ENCODE measurements at regions not wholly inside any gene's neighbourhood (a gene's known extent, or its start where the extent isn't known, plus 50 kb on each side); places are given as distances from the start of the nearest gene placed in this dataset.

- H3K27ac ChIP-seq, result no peak overlapping the region
- no peaks in the 10 kb centered on the region for H3K36me3 ChIP-seq
- H3K27me3 ChIP-seq, result no peaks in the 10 kb centered on the region
- intact Hi-C loops (cut with DNase I), result no loop called here
- no peak for DNase-seq (ENCODE audit: extremely low spot score in 2 of 2)
- H3K4me3 ChIP-seq, result no peak overlapping the region
- H3K9me3 ChIP-seq, result no peaks in the 10 kb centered on the region
- TF ChIP-seq POLR2AphosphoS5 (IDR thresholded peaks at IDR 0.05; ENCODE audit: insufficient read depth in 1 of 2, low read depth in 1 of 2) (no peak), CTCF (IDR thresholded peaks at IDR 0.05) (no peak), POLR2A (IDR thresholded peaks at IDR 0.05) (no peak)
- no peaks in the 10 kb centered on the region for H3K4me1 ChIP-seq
These were observed 816.1 kb upstream of the IGFBP7 start for GRCh38 chr4:57926311-57926710.

GRCh38 chr4:57924951-57925350, 814.8 kb upstream of the IGFBP7 start:
- Histone ChIP-seq H3K27me3 (no peaks in the 10 kb centered on the region), H3K9me3 (no peaks in the 10 kb centered on the region), H3K27ac (no peak overlapping the region), H3K36me3 (no peaks in the 10 kb centered on the region), H3K4me3 (no peak overlapping the region), H3K4me1 (no peaks in the 10 kb centered on the region)
- no peak for TF ChIP-seq CTCF (IDR thresholded peaks at IDR 0.05)
- TF ChIP-seq POLR2AphosphoS5 (IDR thresholded peaks at IDR 0.05; ENCODE audit: insufficient read depth in 1 of 2, low read depth in 1 of 2), result no peak
- TF ChIP-seq POLR2A (IDR thresholded peaks at IDR 0.05), result no peak
- no peak for DNase-seq (ENCODE audit: extremely low spot score in 2 of 2)
- intact Hi-C loops (cut with DNase I), result no loop called here

- no peak overlapping the region for H3K27ac ChIP-seq
- no peak for TF ChIP-seq POLR2A (IDR thresholded peaks at IDR 0.05)
- no peak for TF ChIP-seq CTCF (IDR thresholded peaks at IDR 0.05)
- TF ChIP-seq POLR2AphosphoS5 (IDR thresholded peaks at IDR 0.05; ENCODE audit: insufficient read depth in 1 of 2, low read depth in 1 of 2), result no peak
These were observed 806.3 kb upstream of the IGFBP7 start for GRCh38 chr4:57916479-57916878.

GRCh38 chr4:57911203-57911602, 801.0 kb upstream of the IGFBP7 start:
- DNase-seq (ENCODE audit: extremely low spot score in 2 of 2), result no peak
- H3K4me3 ChIP-seq, result no peak overlapping the region
- H3K9me3 ChIP-seq, result no peaks in the 10 kb centered on the region
- H3K27ac ChIP-seq, result no peak overlapping the region
- no peaks in the 10 kb centered on the region for H3K27me3 ChIP-seq
- no peaks in the 10 kb centered on the region for H3K36me3 ChIP-seq
- TF ChIP-seq CTCF (IDR thresholded peaks at IDR 0.05) (no peak), POLR2A (IDR thresholded peaks at IDR 0.05) (no peak), POLR2AphosphoS5 (IDR thresholded peaks at IDR 0.05; ENCODE audit: insufficient read depth in 1 of 2, low read depth in 1 of 2) (no peak)
- H3K4me1 ChIP-seq, result no peaks in the 10 kb centered on the region
- intact Hi-C loops (cut with DNase I), result no loop called here

More at GRCh38 chr4:57916479-57916878, 806.3 kb upstream of the IGFBP7 start:
- no peaks in the 10 kb centered on the region for H3K27me3 ChIP-seq
- no peak for DNase-seq (ENCODE audit: extremely low spot score in 2 of 2)
- H3K4me1 ChIP-seq, result no peaks in the 10 kb centered on the region
- intact Hi-C loops (cut with DNase I), result no loop called here
- H3K4me3 ChIP-seq, result no peak overlapping the region
- H3K9me3 ChIP-seq, result no peaks in the 10 kb centered on the region
- no peaks in the 10 kb centered on the region for H3K36me3 ChIP-seq

- Histone ChIP-seq H3K36me3 (no peaks in the 10 kb centered on the region), H3K27me3 (no peaks in the 10 kb centered on the region), H3K9me3 (no peaks in the 10 kb centered on the region), H3K4me1 (no peaks in the 10 kb centered on the region), H3K27ac (no peak overlapping the region), H3K4me3 (no peak overlapping the region)
- no peak for TF ChIP-seq POLR2AphosphoS5 (IDR thresholded peaks at IDR 0.05; ENCODE audit: insufficient read depth in 1 of 2, low read depth in 1 of 2)
- no peak for TF ChIP-seq POLR2A (IDR thresholded peaks at IDR 0.05)
- TF ChIP-seq CTCF (IDR thresholded peaks at IDR 0.05), result no peak
- intact Hi-C loops (cut with DNase I), result no loop called here
- no peak for DNase-seq (ENCODE audit: extremely low spot score in 2 of 2)
These were observed 800.0 kb upstream of the IGFBP7 start for GRCh38 chr4:57910151-57910550.
